Tibial nerve (tissue), 4 donors: ENCODE measurements at regions not wholly inside any gene's neighbourhood (a gene's known extent, or its start where the extent isn't known, plus 50 kb on each side); places are given as distances from the start of the nearest gene placed in this dataset.

Experiments used
- CTCF ChIP-seq, 5 experiments: fragments of 200-600 bp in 3 of 5; fragments of 450-650 bp in 2 of 5; sonication (generic) in 3 of 5; IDR thresholded peaks; one replicate each; pipeline ENCODE4 v1.5.1; 2016 to 2019; ENCODE audit warnings: antibody characterized with exemption in 5 of 5, mild to moderate bottlenecking in 3 of 5, moderate library complexity in 2 of 5
- EP300 ChIP-seq, 2 donors: sonication (generic); formaldehyde crosslinking; IDR thresholded peaks; one replicate each; pipeline ENCODE4 v1.6.1; 2017; ENCODE audit warnings: antibody characterized with exemption in 2 of 2, mild to moderate bottlenecking in 1 of 2

GRCh38 chr14:59123531-59123930 lies 64.9 kb upstream of the DAAM1 start:
- TF ChIP-seq CTCF (IDR thresholded peaks at IDR 0.05) (no peak), EP300 (IDR thresholded peaks at IDR 0.05) (no peak)
